IPS DF 4.7 (cell line): ENCODE measurements at regions not wholly inside any gene's neighbourhood (a gene's known extent, or its start where the extent isn't known, plus 50 kb on each side); places are given as distances from the start of the nearest gene placed in this dataset.
A peak's percentile ranks its signal among the peaks of the same experiment; 100 is the strongest.

Source experiments
- DNase-seq: peaks from one replicate; pipeline ENCODE4 v3.0.0-alpha.2; 2013; ENCODE audit warnings: low spot score; ENCODE audit errors: extremely low read depth

- DNase-seq = no peak
Observed at GRCh38 chr10:61148451-61148850, 204.5 kb upstream of the RHOBTB1 start.

- DNase-seq = no peak
Observed at GRCh38 chr10:61142987-61143386, 199.0 kb upstream of the RHOBTB1 start.

GRCh38 chr10:61140765-61141392 lies 196.9 kb upstream of the RHOBTB1 start:
- DNase-seq = peak; percentile 25

DNA sequence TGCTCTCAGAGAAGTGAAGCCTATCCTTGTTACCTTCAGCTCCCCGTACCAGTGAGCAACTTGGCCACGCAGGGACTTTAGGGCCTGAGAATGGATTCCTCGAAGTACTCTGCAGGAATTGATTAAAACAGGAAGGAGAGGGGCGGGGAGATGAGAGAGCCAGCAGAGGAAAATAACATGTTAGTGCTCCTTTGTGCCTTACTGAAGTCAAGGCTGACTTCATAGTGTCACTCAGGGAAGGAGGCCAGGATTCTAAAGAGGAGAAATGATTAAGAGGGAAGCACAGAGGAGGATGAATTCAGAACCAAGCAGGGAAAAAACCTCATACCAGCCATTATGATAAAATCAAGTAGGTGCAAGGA lies 195.6 kb upstream of the RHOBTB1 start:
- no peak for DNase-seq

GRCh38 chr10:61138708-61139591 lies 195.0 kb upstream of the RHOBTB1 start:
- no peak for DNase-seq

- no peak for DNase-seq
Observed at GRCh38 chr10:61136139-61136538, 192.2 kb upstream of the RHOBTB1 start.

DNA sequence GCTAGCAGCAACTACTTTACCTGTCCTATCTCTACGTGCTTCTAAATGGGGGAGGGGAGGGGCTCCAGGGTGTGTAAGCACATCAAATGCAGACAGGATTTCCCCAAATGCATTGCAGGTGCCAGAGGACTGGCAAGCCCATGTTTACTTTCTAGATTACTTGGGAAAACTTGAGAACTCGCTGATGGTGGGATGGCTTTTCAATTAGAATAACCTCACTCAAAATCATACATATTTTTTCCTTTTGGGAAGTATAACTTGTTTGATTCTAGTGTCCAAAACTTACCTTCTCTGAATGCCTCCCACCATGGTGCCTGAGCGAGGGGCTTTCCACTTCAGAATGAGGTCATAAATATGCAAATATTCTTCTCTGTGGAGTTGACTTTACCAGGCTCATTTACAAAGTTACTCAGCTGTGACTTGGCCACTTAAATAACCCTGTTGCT lies 191.3 kb upstream of the RHOBTB1 start:
- no peak for DNase-seq

DNA sequence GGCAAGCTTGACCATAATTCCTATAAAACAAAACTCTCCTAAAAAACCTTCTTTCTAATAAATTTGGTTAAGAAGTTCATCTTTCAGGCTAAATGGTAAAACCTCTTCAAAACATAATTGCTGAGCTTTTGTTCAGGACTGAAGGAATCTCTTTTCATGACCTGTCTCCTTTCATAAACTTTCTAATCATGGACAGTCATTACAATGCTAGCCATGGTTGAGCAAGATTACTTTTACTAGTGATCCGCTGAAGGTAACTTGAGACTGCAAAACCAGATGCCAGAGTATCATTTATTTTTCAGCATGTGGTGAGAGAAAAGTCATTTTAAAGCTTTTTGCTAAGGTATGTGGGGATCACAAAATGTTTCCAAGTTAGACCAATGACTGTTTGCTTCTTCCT lies 186.4 kb upstream of the RHOBTB1 start:
- DNase-seq = no peak

- DNase-seq = no peak
Observed at GRCh38 chr10:61128196-61128595, 184.2 kb upstream of the RHOBTB1 start.

GRCh38 chr10:61125560-61126170 lies 181.7 kb upstream of the RHOBTB1 start:
- no peak for DNase-seq

GRCh38 chr10:61124756-61125530 lies 181.0 kb upstream of the RHOBTB1 start:
- DNase-seq = no peak

- DNase-seq = no peak
Observed at GRCh38 chr10:61120805-61121204, 176.8 kb upstream of the RHOBTB1 start.

DNA sequence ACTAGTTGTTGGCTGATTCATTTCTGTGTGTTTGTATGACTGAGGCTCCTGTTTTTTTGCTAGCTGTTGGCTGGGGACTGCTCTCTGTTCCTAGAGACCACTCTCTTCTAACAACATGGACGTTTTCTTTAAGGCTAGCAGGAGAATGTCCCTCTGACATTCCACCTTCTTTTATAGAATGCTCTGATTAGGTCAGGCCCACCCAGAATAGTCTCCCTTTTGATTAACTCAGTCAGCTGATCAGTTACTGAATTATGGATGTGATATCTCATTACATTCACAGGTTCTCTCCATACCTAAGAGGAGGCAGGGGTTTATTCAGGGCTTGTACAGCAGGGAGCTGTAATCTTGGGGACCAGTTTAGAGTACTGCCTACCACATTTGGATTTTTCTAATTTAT lies 175.6 kb upstream of the RHOBTB1 start:
- DNase-seq = no peak

DNA sequence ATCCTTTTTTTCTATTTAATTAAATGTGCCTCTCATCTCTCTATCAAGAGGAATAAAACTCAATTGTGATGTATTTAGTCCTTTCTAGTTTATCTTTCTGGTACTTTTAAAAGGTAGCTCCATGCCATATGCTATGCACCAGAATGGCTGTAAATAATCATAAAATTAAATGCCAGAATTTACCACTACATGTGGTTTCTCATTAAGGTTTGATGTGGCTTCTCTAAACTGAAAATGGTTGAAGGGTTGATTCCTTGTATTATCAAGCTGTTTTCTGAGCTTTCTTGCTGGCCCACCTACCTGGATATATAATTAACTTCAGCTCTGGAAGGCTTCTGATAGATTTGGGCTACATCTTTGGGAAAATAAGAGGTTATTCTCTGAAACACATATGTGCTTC lies 171.9 kb upstream of the RHOBTB1 start:
- no peak for DNase-seq

- no peak for DNase-seq
Observed at GRCh38 chr10:61112771-61113170, 168.8 kb upstream of the RHOBTB1 start.

DNA sequence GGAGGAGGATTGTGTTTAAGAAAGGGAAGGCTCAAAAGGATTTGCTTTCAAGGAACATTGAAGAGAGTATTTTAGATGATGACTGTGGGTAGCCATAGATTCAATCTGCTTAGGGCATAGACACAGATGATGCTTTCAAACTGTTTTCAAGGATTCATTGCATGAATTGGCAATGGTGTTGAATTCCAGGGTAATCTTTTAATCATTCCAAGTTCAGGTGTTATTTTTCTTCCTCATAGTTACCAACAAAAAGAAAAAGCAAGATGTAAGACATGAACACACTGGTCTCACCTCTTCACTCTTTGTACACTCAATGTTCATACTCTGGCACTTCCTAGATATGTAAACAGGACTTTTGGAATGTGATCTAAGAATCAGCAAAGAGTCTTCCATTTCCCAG lies 167.0 kb upstream of the RHOBTB1 start:
- no peak for DNase-seq

GRCh38 chr10:61110188-61110844 lies 166.3 kb upstream of the RHOBTB1 start:
- DNase-seq = no peak

- DNase-seq = no peak
Observed at GRCh38 chr10:61108915-61109314, 164.9 kb upstream of the RHOBTB1 start.

GRCh38 chr10:61100887-61101286 lies 156.9 kb upstream of the RHOBTB1 start:
- DNase-seq = no peak

- DNase-seq = no peak
Observed at GRCh38 chr10:61099756-61100155, 155.8 kb upstream of the RHOBTB1 start.

GRCh38 chr10:61098966-61099365 lies 155.0 kb upstream of the RHOBTB1 start:
- no peak for DNase-seq
